OCI-LY7 (cell line): ENCODE measurements at regions not wholly inside any gene's neighbourhood (a gene's known extent, or its start where the extent isn't known, plus 50 kb on each side); places are given as distances from the start of the nearest gene placed in this dataset.

ENCODE experiments used
- BruUV-seq: library from RNA; stranded (reverse); fragments of 400-500 nt; replicated peaks from 2 replicates; lab custom pipeline; 2021; lab: Mats Ljungman, UMichigan
- CTCF ChIA-PET: fragments of 300-600 bp; sonication (Branson Sonifier 250); formaldehyde crosslinking; loops from one replicate; lab custom pipeline; 2022; ENCODE audit warnings: antibody characterized with exemption; ENCODE audit not compliant: unreplicated experiment; lab: Charles Lee
- POLR2A ChIA-PET: fragments of 300-600 bp; sonication (Branson Sonifier 250); formaldehyde crosslinking; loops from one replicate; lab custom pipeline; 2022; ENCODE audit warnings: antibody characterized with exemption; lab: Charles Lee
- DNase-seq: peaks from one replicate; pipeline ENCODE4 v3.0.0-alpha.2; 2015; ENCODE audit warnings: low spot score
- H2AFZ ChIP-seq: fragments of 200-600 bp; sonication (generic), shearing (Covaris generic); 2 replicates; pipeline ENCODE4 v1.6.1; 2014; ENCODE audit warnings: mild to moderate bottlenecking, antibody characterized with exemption, low read length, moderate library complexity
- H3K27ac ChIP-seq: fragments of 200-600 bp; sonication (generic); 2 replicates; pipeline ENCODE4 v1.5.1; 2014; ENCODE audit warnings: mixed run types, low read depth, mild to moderate bottlenecking, moderate library complexity, low read length, inconsistent platforms; ENCODE audit not compliant: poor library complexity, severe bottlenecking
- H3K36me3 ChIP-seq: fragments of 200-600 bp; sonication (generic); 2 replicates; pipeline ENCODE4 v1.6.1; 2014; ENCODE audit warnings: mild to moderate bottlenecking, antibody characterized with exemption, low read length, moderate library complexity, mixed read lengths; ENCODE audit not compliant: insufficient read depth
- H3K4me1 ChIP-seq: fragments of 200-600 bp; sonication (generic); 2 replicates; pipeline ENCODE4 v1.5.1; 2014; ENCODE audit warnings: mild to moderate bottlenecking, low read length; ENCODE audit not compliant: insufficient read depth, poor library complexity, severe bottlenecking
- H3K4me2 ChIP-seq: fragments of 200-600 bp; sonication (generic); 2 replicates; pipeline ENCODE4 v1.6.1; 2014; ENCODE audit warnings: mild to moderate bottlenecking, low read length
- H3K4me3 ChIP-seq: fragments of 200-600 bp; sonication (generic); 2 replicates; pipeline ENCODE4 v1.5.1; 2014; ENCODE audit warnings: mild to moderate bottlenecking, low read depth, low read length; ENCODE audit not compliant: poor library complexity, severe bottlenecking
- H3K79me2 ChIP-seq: fragments of 200-600 bp; sonication (generic); 2 replicates; pipeline ENCODE4 v1.6.1; 2016; ENCODE audit warnings: low read depth, mild to moderate bottlenecking, low read length, moderate library complexity, mixed read lengths; ENCODE audit not compliant: insufficient read depth
- H3K9me2 ChIP-seq: fragments of 200-600 bp; sonication (generic); 2 replicates; pipeline ENCODE4 v1.6.1; 2016; ENCODE audit warnings: mild to moderate bottlenecking, low read length, mixed read lengths; ENCODE audit not compliant: insufficient read depth
- H3K9me3 ChIP-seq: fragments of 200-600 bp; sonication (generic); 2 replicates; pipeline ENCODE4 v1.6.1; 2014; ENCODE audit warnings: mild to moderate bottlenecking, mixed run types, low read length, mixed read lengths
- H4K20me1 ChIP-seq: fragments of 200-600 bp; sonication (generic); 2 replicates; pipeline ENCODE4 v1.6.1; 2014; ENCODE audit warnings: mild to moderate bottlenecking, antibody characterized with exemption, low read length, moderate library complexity, mixed read lengths; ENCODE audit not compliant: insufficient read depth
- CTCF ChIP-seq: fragments of 200-600 bp; sonication (generic); conservative IDR thresholded peaks from 2 replicates; pipeline ENCODE4 v1.5.1; 2014; ENCODE audit warnings: mild to moderate bottlenecking, antibody characterized with exemption, low read length, moderate library complexity, mixed read lengths
- EZH2phosphoT487 ChIP-seq: fragments of 200-600 bp; sonication (generic); IDR thresholded peaks from 2 replicates; pipeline ENCODE4 v1.6.1; 2018; ENCODE audit warnings: low read depth, borderline replicate concordance, mild to moderate bottlenecking, mixed run types, antibody characterized with exemption, low read length, moderate library complexity, mixed read lengths
- intact Hi-C: fragments of 100-400 bp; cut with micrococcal nuclease; formaldehyde crosslinking; loops from one replicate; pipeline ENCODE4 v1.10.0; 2022; ENCODE audit not compliant: unreplicated experiment

GRCh38 chr18:73646196-73646595 lies 501.4 kb downstream of the FBXO15 start:
- no peak for DNase-seq
- no peaks in the 10 kb centered on the region for H4K20me1 ChIP-seq
- ChIA-PET CTCF (no interaction called here), POLR2A (no interaction called here)
- H3K9me3 ChIP-seq, result no peaks in the 10 kb centered on the region
- H3K4me3 ChIP-seq, result no peak overlapping the region
- intact Hi-C loops, result no loop called here
- H3K9me2 ChIP-seq, result no peaks in the 10 kb centered on the region
- H3K36me3 ChIP-seq, result no peaks in the 10 kb centered on the region
- H3K79me2 ChIP-seq, result no peaks in the 10 kb centered on the region
- H3K4me1 ChIP-seq, result no peaks in the 10 kb centered on the region
- no peak overlapping the region for H3K4me2 ChIP-seq
- H3K27ac ChIP-seq, result no peak overlapping the region
- TF ChIP-seq CTCF (no peak), EZH2phosphoT487 (no peak)
- no TSS peak for BruUV-seq
- H2AFZ ChIP-seq, result no peak overlapping the region

GRCh38 chr18:73645160-73645715 lies 502.4 kb downstream of the FBXO15 start:
- no peak overlapping the region for H3K4me2 ChIP-seq
- TF ChIP-seq EZH2phosphoT487, result no peak
- no peak for TF ChIP-seq CTCF
- BruUV-seq, result no TSS peak
- no peaks in the 10 kb centered on the region for H3K9me2 ChIP-seq
- H3K4me1 ChIP-seq, result no peaks in the 10 kb centered on the region
- intact Hi-C loops, result no loop called here
- no peaks in the 10 kb centered on the region for H3K9me3 ChIP-seq
- ChIA-PET CTCF (no interaction called here), POLR2A (no interaction called here)
- no peak overlapping the region for H3K27ac ChIP-seq
- no peak overlapping the region for H3K4me3 ChIP-seq
- no peaks in the 10 kb centered on the region for H3K79me2 ChIP-seq
- H4K20me1 ChIP-seq, result no peaks in the 10 kb centered on the region
- H2AFZ ChIP-seq, result no peak overlapping the region
- no peaks in the 10 kb centered on the region for H3K36me3 ChIP-seq
- DNase-seq, result no peak

- H3K9me3 ChIP-seq, result no peaks in the 10 kb centered on the region
- no peak overlapping the region for H3K4me2 ChIP-seq
- no peak for DNase-seq
- ChIA-PET CTCF (no interaction called here), POLR2A (no interaction called here)
- no peak overlapping the region for H3K27ac ChIP-seq
- no peaks in the 10 kb centered on the region for H3K4me1 ChIP-seq
- no peak overlapping the region for H3K4me3 ChIP-seq
- TF ChIP-seq EZH2phosphoT487 (no peak), CTCF (no peak)
- no peak overlapping the region for H2AFZ ChIP-seq
- no peaks in the 10 kb centered on the region for H4K20me1 ChIP-seq
- no peaks in the 10 kb centered on the region for H3K79me2 ChIP-seq
- no peaks in the 10 kb centered on the region for H3K36me3 ChIP-seq
- no TSS peak for BruUV-seq
- intact Hi-C loops, result no loop called here
- H3K9me2 ChIP-seq, result no peaks in the 10 kb centered on the region
These were observed 507.8 kb downstream of the FBXO15 start for GRCh38 chr18:73639788-73640187.
